AG04449 (cell line): ENCODE measurements at regions not wholly inside any gene's neighbourhood (a gene's known extent, or its start where the extent isn't known, plus 50 kb on each side); places are given as distances from the start of the nearest gene placed in this dataset.

Source experiments
- CTCF ChIA-PET: fragments of 350-600 bp; formaldehyde crosslinking; extraction: SDS; loops from one replicate; lab custom pipeline; 2021; ENCODE audit warnings: antibody characterized with exemption; lab: Yijun Ruan, JAX
- POLR2A ChIA-PET: fragments of 400-600, 350-600 bp; formaldehyde crosslinking; extraction: SDS; loops from one replicate; lab custom pipeline; 2020; ENCODE audit warnings: antibody characterized with exemption, inconsistent platforms; lab: Yijun Ruan, JAX
- DNase-seq: peaks from one replicate; pipeline ENCODE4 v3.0.0-alpha.2; 2010; ENCODE audit warnings: low read depth, low spot score
- H3K4me3 ChIP-seq: 2 replicates; pipeline ENCODE4 v1.5.1; 2011; ENCODE audit warnings: low read depth, mild to moderate bottlenecking, control low read depth, low read length
- TF ChIP-seq, protein P1 (sequence below): IDR thresholded peaks from one replicate; pipeline ENCODE4 v1.5.1; 2011; ENCODE audit warnings: mild to moderate bottlenecking, moderate library complexity, low read length, control low read depth, inconsistent platforms; ENCODE audit not compliant: insufficient read depth; ENCODE audit errors: missing control alignments

DNA sequence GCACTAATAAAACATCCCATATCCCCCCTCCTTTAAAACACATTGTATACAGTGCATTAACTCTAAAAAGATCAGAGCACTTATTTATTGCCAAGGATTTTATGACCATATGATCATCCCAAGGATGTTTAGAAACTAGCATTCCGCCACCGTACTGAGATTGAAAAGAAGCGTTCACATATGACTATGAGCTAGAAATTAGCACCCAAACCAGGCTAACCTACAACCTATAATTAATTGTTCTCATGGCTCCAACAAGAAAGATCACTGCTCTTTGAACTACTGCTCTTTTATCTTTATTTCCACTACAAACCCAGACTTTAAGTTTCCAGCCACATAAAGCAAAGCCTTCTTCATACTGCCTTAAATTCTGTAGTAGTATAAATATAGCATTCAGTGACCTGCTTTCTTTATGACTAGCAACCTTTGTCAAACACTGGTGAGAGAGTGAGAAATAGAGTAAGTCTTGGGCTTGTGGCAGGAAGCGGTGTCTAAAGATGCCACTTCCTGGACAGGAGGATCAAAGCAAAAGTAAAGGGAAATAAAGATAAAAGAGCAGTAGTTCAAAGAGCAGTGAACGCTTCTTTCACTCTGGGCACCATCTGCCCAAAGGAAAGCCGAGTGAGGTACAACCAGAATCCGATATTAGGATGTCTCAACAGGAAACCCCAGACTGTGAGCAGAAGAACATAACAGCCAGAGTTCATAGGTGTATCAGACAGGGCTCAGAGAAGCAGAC, 151.1 kb upstream of the ERCC6L2 start:
- ChIA-PET POLR2A (no interaction called here), CTCF (interaction anchor here (0.6 kb wide), 1 partner anchor 200 kb away, joined by 3 read pairs; no protein-coding TSS in a partner anchor)
- no peak overlapping the region for H3K4me3 ChIP-seq
- DNase-seq, result no peak
- TF ChIP-seq, protein P1, sequence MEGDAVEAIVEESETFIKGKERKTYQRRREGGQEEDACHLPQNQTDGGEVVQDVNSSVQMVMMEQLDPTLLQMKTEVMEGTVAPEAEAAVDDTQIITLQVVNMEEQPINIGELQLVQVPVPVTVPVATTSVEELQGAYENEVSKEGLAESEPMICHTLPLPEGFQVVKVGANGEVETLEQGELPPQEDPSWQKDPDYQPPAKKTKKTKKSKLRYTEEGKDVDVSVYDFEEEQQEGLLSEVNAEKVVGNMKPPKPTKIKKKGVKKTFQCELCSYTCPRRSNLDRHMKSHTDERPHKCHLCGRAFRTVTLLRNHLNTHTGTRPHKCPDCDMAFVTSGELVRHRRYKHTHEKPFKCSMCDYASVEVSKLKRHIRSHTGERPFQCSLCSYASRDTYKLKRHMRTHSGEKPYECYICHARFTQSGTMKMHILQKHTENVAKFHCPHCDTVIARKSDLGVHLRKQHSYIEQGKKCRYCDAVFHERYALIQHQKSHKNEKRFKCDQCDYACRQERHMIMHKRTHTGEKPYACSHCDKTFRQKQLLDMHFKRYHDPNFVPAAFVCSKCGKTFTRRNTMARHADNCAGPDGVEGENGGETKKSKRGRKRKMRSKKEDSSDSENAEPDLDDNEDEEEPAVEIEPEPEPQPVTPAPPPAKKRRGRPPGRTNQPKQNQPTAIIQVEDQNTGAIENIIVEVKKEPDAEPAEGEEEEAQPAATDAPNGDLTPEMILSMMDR, result no peak

- H3K4me3 ChIP-seq, result no peak overlapping the region
- DNase-seq, result no peak
- TF ChIP-seq, protein P1, result no peak
- ChIA-PET POLR2A (no interaction called here), CTCF (no interaction called here)
Observed at GRCh38 chr9:95722141-95722540, 153.3 kb upstream of the ERCC6L2 start.

GRCh38 chr9:95721061-95721531, 154.4 kb upstream of the ERCC6L2 start:
- CTCF ChIA-PET, result no interaction called here
- no peak overlapping the region for H3K4me3 ChIP-seq
- POLR2A ChIA-PET, result no interaction called here
- DNase-seq, result no peak
- TF ChIP-seq, protein P1, result no peak

GRCh38 chr9:95720496-95720895, 155.0 kb upstream of the ERCC6L2 start:
- ChIA-PET POLR2A (no interaction called here), CTCF (no interaction called here)
- DNase-seq, result no peak
- TF ChIP-seq, protein P1, result no peak
- H3K4me3 ChIP-seq, result no peak overlapping the region

DNA sequence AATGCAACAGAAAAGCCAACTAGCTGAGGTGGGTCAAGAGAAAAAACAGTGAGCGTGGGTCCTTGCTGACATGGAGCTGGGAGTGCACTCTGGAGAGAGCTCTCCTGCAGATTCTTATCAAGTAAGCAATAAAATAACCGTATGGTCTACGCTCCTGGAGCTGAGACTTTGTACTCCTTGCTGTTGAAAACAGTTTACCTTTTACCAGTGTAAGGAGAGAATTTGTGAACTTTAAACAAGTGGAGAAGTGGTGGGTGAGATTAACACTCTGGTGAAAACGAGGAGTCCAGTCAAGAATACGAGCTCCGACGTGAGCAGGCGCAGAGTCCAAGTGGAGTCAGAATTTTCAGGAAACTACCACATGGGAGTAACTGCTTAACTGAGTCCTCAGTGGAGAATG, 156.1 kb upstream of the ERCC6L2 start:
- POLR2A ChIA-PET, result no interaction called here
- H3K4me3 ChIP-seq, result no peak overlapping the region
- no peak for DNase-seq
- TF ChIP-seq, protein P1, result no peak
- CTCF ChIA-PET, result interaction anchor here (1.2 kb wide), 2 partner anchors 8 to 12 kb away, joined by 3 to 4 read pairs; no protein-coding TSS in a partner anchor

DNA sequence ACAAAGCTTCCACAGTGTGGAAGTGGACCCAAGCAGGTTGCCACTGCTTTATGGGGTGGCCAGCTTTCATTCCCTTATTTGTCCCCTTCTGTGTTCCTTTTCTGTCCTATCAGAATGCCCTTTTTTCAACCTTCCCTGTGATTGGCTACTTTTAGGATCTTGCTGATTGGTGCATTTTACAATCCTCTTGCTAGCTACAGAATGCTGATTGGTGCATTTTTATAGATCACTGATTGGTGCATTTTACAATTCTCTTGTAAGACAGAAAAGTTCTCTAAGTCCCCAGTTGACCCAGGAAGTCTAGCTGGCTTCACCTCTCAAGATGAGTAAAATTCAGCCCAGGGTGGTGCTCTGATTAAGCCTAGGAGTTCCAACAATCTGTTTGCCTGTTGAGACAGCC, 157.2 kb upstream of the ERCC6L2 start:
- TF ChIP-seq, protein P1, result no peak
- no peak for DNase-seq
- H3K4me3 ChIP-seq, result no peak overlapping the region
- ChIA-PET CTCF (interaction anchor here (1.2 to 1.5 kb wide), 2 partner anchors 8 to 9 kb away, joined by 3 read pairs; no protein-coding TSS in a partner anchor), POLR2A (no interaction called here)
